Neural progenitor cell (in vitro differentiated cells): ENCODE measurements at regions not wholly inside any gene's neighbourhood (a gene's known extent, or its start where the extent isn't known, plus 50 kb on each side); places are given as distances from the start of the nearest gene placed in this dataset.

ENCODE experiments used
- DNase-seq: peaks from one replicate; pipeline ENCODE4 v3.0.0-alpha.2; 2016; ENCODE audit warnings: low spot score
- H2AFZ ChIP-seq: fragments of 200-600 bp; sonication (generic); replicated peaks from 2 replicates; pipeline ENCODE4 v1.6.1; 2016; ENCODE audit warnings: antibody characterized with exemption
- H3F3A ChIP-seq: fragments of 200-600 bp; sonication (generic); 2 replicates; pipeline ENCODE4 v1.6.1; 2016; ENCODE audit warnings: antibody characterized with exemption, low read depth
- H3K27ac ChIP-seq: fragments of 200-600 bp; sonication (generic); 2 replicates; pipeline ENCODE4 v1.5.1; 2016; ENCODE audit warnings: mild to moderate bottlenecking
- H3K27me3 ChIP-seq: fragments of 200-600 bp; sonication (generic); 2 replicates; pipeline ENCODE4 v1.6.1; 2016; ENCODE audit warnings: mild to moderate bottlenecking, moderate library complexity
- H3K36me3 ChIP-seq: fragments of 200-600 bp; sonication (generic); 2 replicates; pipeline ENCODE4 v1.5.1; 2016
- H3K4me1 ChIP-seq: fragments of 200-600 bp; sonication (generic); 2 replicates; pipeline ENCODE4 v1.6.1; 2016; ENCODE audit warnings: mixed run types
- H3K4me2 ChIP-seq: fragments of 200-600 bp; sonication (generic); 2 replicates; pipeline ENCODE4 v1.6.1; 2016
- H3K4me3 ChIP-seq: fragments of 200-600 bp; sonication (generic); 2 replicates; pipeline ENCODE4 v1.5.1; 2016
- H3K79me2 ChIP-seq: fragments of 200-600 bp; sonication (generic); 2 replicates; pipeline ENCODE4 v1.6.1; 2016; ENCODE audit warnings: low read depth
- H3K9ac ChIP-seq: fragments of 200-600 bp; sonication (generic); 2 replicates; pipeline ENCODE4 v1.6.1; 2016
- H3K9me3 ChIP-seq: fragments of 200-600 bp; sonication (generic); 2 replicates; pipeline ENCODE4 v1.5.1; 2016; ENCODE audit warnings: low read depth
- H4K20me1 ChIP-seq: fragments of 200-600 bp; sonication (generic); 2 replicates; pipeline ENCODE4 v1.6.1; 2016; ENCODE audit warnings: low read depth
- H3K27ac Mint-ChIP-seq: 3 replicates; pipeline ENCODE4 v1.8.0; 2021; ENCODE audit warnings: mixed read lengths
- H3K27me3 Mint-ChIP-seq: 2 replicates; pipeline ENCODE4 v1.8.0; 2022; ENCODE audit warnings: low read depth, mild to moderate bottlenecking, inconsistent platforms, moderate library complexity, mixed read lengths; ENCODE audit not compliant: insufficient read depth
- H3K36me3 Mint-ChIP-seq: 3 replicates; pipeline ENCODE4 v1.8.0; 2021; ENCODE audit warnings: mixed read lengths
- H3K4me1 Mint-ChIP-seq: 3 replicates; pipeline ENCODE4 v1.8.0; 2021; ENCODE audit warnings: mixed read lengths
- H3K4me3 Mint-ChIP-seq: 3 replicates; pipeline ENCODE4 v1.8.0; 2021; ENCODE audit warnings: mild to moderate bottlenecking, moderate library complexity, mixed read lengths
- H3K9me3 Mint-ChIP-seq: 3 replicates; pipeline ENCODE4 v1.8.0; 2020; ENCODE audit warnings: mixed read lengths
- CTCF ChIP-seq: fragments of 200-600 bp; sonication (generic); IDR thresholded peaks from 2 replicates; pipeline ENCODE4 v1.5.1; 2017; ENCODE audit warnings: antibody characterized with exemption, mild to moderate bottlenecking
- EZH2 ChIP-seq: fragments of 200-600 bp; sonication (generic); IDR thresholded peaks from 2 replicates; pipeline ENCODE4 v1.6.1; 2017; ENCODE audit warnings: antibody characterized with exemption, mild to moderate bottlenecking, moderate library complexity
- EZH2phosphoT487 ChIP-seq: fragments of 200-600 bp; sonication (generic); IDR thresholded peaks from 2 replicates; pipeline ENCODE4 v1.6.1; 2017; ENCODE audit warnings: antibody characterized with exemption

DNA sequence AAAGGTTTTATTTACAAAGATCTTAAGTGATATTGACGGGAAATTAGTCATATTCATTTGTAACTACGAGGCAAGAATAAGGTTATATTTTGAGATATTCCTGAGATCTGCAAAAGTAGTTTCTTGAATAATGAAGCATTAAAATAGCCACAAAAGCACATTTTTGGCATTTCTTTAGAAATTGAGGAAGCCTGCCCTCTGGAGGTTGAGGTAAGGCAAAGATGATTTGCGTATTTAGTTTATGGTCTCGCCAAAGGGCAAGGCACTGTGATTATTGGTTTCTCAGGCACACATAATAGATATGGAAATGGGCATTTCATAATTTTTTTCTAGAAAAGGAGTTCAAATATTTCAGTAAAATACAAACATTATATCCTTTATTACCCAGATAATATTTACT, 143.7 kb upstream of the RPRM start:
- peaks cover 4% of the 10 kb centered on the region for H3K9me3 Mint-ChIP-seq
- Histone ChIP-seq H3K4me3 (no peak overlapping the region), H3K27ac (no peak overlapping the region), H3K4me1 (no peaks in the 10 kb centered on the region), H3F3A (no peaks in the 10 kb centered on the region), H3K9ac (no peak overlapping the region), H3K36me3 (no peaks in the 10 kb centered on the region), H3K4me2 (no peak overlapping the region), H2AFZ (no peak overlapping the region), H4K20me1 (no peaks in the 10 kb centered on the region), H3K27me3 (no peaks in the 10 kb centered on the region), H3K79me2 (no peaks in the 10 kb centered on the region), H3K9me3 (peaks cover 4% of the 10 kb centered on the region)
- DNase-seq, result peak; percentile 36
- H3K27me3 Mint-ChIP-seq, result no peaks in the 10 kb centered on the region
- no peaks in the 10 kb centered on the region for H3K4me1 Mint-ChIP-seq
- TF ChIP-seq CTCF (peak; percentile 67), EZH2phosphoT487 (no peak)
- no peaks in the 10 kb centered on the region for H3K36me3 Mint-ChIP-seq
- H3K4me3 Mint-ChIP-seq, result no peak overlapping the region
- no peak overlapping the region for H3K27ac Mint-ChIP-seq

DNA sequence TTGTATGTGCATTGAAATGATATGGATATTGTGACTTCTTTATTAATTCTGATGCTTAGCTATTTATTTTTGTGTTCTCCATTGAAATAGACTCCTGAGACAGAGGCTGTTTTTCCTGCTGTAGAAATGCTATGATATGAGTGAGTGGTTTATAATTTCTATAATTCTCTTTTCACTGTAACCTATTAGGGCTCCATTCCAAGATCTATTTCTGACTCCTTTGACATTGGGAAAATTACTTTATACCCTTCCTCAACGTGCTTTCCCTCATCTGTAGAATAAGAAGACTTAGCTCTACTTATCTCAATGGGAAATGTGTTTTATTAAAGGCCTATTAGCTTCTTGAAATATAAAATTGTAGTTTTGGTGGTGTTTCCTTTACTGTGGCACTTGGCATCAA, 144.5 kb upstream of the RPRM start:
- H2AFZ ChIP-seq, result no peak overlapping the region
- H3K4me1 ChIP-seq, result no peaks in the 10 kb centered on the region
- no peaks in the 10 kb centered on the region for H3K79me2 ChIP-seq
- H3F3A ChIP-seq, result no peaks in the 10 kb centered on the region
- H3K4me2 ChIP-seq, result no peak overlapping the region
- Mint-ChIP-seq H3K4me1 (no peaks in the 10 kb centered on the region), H3K9me3 (peaks cover 4% of the 10 kb centered on the region), H3K27me3 (no peaks in the 10 kb centered on the region), H3K36me3 (no peaks in the 10 kb centered on the region), H3K4me3 (no peak overlapping the region), H3K27ac (no peak overlapping the region)
- no peaks in the 10 kb centered on the region for H3K27me3 ChIP-seq
- H3K9ac ChIP-seq, result no peak overlapping the region
- no peaks in the 10 kb centered on the region for H4K20me1 ChIP-seq
- no peaks in the 10 kb centered on the region for H3K36me3 ChIP-seq
- H3K27ac ChIP-seq, result no peak overlapping the region
- no peak overlapping the region for H3K4me3 ChIP-seq
- peaks cover 4% of the 10 kb centered on the region for H3K9me3 ChIP-seq
- TF ChIP-seq EZH2phosphoT487 (no peak), CTCF (no peak), EZH2 (no peak)
- DNase-seq, result no peak

DNA sequence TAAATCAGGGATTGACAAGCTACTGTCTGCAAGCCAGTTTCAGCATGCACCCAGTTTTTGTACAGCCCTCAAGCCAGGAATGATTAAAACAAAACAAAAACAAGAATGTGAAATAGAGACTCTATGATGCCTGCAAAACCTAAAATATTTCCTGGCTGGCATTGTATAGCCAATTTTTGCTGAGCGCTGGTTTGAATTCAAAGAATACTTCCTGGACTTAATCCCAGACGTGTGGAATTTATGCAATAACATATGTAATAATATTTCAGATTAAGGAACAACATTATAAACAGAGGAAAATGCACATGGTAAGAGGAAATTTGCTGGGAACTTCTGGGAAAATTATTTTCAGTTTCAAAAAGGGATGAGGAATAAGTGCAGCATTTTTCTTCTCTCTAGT, 148.1 kb upstream of the RPRM start:
- H3K4me3 ChIP-seq, result no peak overlapping the region

More for the DNA sequence above, 148.1 kb upstream of the RPRM start:
- Histone ChIP-seq H3K36me3 (no peaks in the 10 kb centered on the region), H3F3A (no peaks in the 10 kb centered on the region), H3K9me3 (no peaks in the 10 kb centered on the region), H3K27me3 (no peaks in the 10 kb centered on the region), H3K9ac (no peak overlapping the region), H4K20me1 (no peaks in the 10 kb centered on the region), H3K27ac (no peak overlapping the region), H2AFZ (no peak overlapping the region), H3K4me1 (no peaks in the 10 kb centered on the region), H3K79me2 (no peaks in the 10 kb centered on the region), H3K4me2 (no peak overlapping the region)
- H3K27me3 Mint-ChIP-seq, result peaks cover 3% of the 10 kb centered on the region
- TF ChIP-seq EZH2phosphoT487 (no peak), EZH2 (no peak), CTCF (no peak)
- H3K36me3 Mint-ChIP-seq, result no peaks in the 10 kb centered on the region
- H3K27ac Mint-ChIP-seq, result no peak overlapping the region
- DNase-seq, result no peak
- no peak overlapping the region for H3K4me3 Mint-ChIP-seq
- H3K9me3 Mint-ChIP-seq, result peaks cover 4% of the 10 kb centered on the region
- H3K4me1 Mint-ChIP-seq, result no peaks in the 10 kb centered on the region
